Immature natural killer cell (primary cell): ENCODE measurements at regions not wholly inside any gene's neighbourhood (a gene's known extent, or its start where the extent isn't known, plus 50 kb on each side); places are given as distances from the start of the nearest gene placed in this dataset.

Experiments used
- DNase-seq, 3 donors: peaks; one replicate each; pipeline ENCODE4 v3.0.0; 2022; ENCODE audit warnings: mixed read lengths in 1 of 3
- H3K27ac Mint-ChIP-seq, 6 donors: one replicate each; pipeline ENCODE4 v1.8.0; 2020; ENCODE audit warnings: mixed read lengths in 6 of 6, mild to moderate bottlenecking in 5 of 6, inconsistent platforms in 4 of 6, moderate library complexity in 3 of 6
- H3K27me3 Mint-ChIP-seq, 3 donors: one replicate each; pipeline ENCODE4 v1.8.0; 2020 to 2021; ENCODE audit warnings: low read depth in 3 of 3, mild to moderate bottlenecking in 3 of 3, mixed read lengths in 3 of 3, moderate library complexity in 3 of 3, inconsistent platforms in 1 of 3
- H3K36me3 Mint-ChIP-seq, 3 donors: one replicate each; pipeline ENCODE4 v1.8.0; 2020; ENCODE audit warnings: mixed read lengths in 3 of 3, inconsistent platforms in 2 of 3, mild to moderate bottlenecking in 2 of 3
- H3K4me1 Mint-ChIP-seq, 2 donors: one replicate each; pipeline ENCODE4 v1.8.0; 2020; ENCODE audit warnings: inconsistent platforms in 2 of 2, mild to moderate bottlenecking in 2 of 2, mixed read lengths in 2 of 2, moderate library complexity in 1 of 2
- H3K4me3 Mint-ChIP-seq, 5 donors: one replicate each; pipeline ENCODE4 v1.8.0; 2020; ENCODE audit warnings: mild to moderate bottlenecking in 5 of 5, mixed read lengths in 5 of 5, inconsistent platforms in 3 of 5, moderate library complexity in 3 of 5
- H3K9me3 Mint-ChIP-seq, 6 donors: one replicate each; pipeline ENCODE4 v1.8.0; 2020; ENCODE audit warnings: mild to moderate bottlenecking in 6 of 6, mixed read lengths in 6 of 6, inconsistent platforms in 4 of 6, moderate library complexity in 3 of 6

GRCh38 chr5:2175842-2176404, 293.2 kb upstream of the IRX4 start:
- H3K27ac Mint-ChIP-seq: no peak overlapping the region
- no peak overlapping the region for H3K4me3 Mint-ChIP-seq
- H3K9me3 Mint-ChIP-seq: no peaks in the 10 kb centered on the region
- no peaks in the 10 kb centered on the region for H3K4me1 Mint-ChIP-seq
- no peak for DNase-seq
- no peaks in the 10 kb centered on the region for H3K36me3 Mint-ChIP-seq
- peaks cover 0 to 6% (median 3%) of the 10 kb centered on the region in 3 donors for H3K27me3 Mint-ChIP-seq

- no peak overlapping the region for H3K4me3 Mint-ChIP-seq
- H3K36me3 Mint-ChIP-seq: no peaks in the 10 kb centered on the region
- no peak for DNase-seq
Measured at GRCh38 chr5:2175041-2175440, 292.3 kb upstream of the IRX4 start.

GRCh38 chr5:2174538-2174937, 291.8 kb upstream of the IRX4 start:
- H3K4me3 Mint-ChIP-seq: no peak overlapping the region
- H3K27ac Mint-ChIP-seq: no peak overlapping the region
- H3K9me3 Mint-ChIP-seq: no peaks in the 10 kb centered on the region
- no peaks in the 10 kb centered on the region for H3K36me3 Mint-ChIP-seq
- peaks cover 0 to 6% (median 3%) of the 10 kb centered on the region in 3 donors for H3K27me3 Mint-ChIP-seq
- no peaks in the 10 kb centered on the region for H3K4me1 Mint-ChIP-seq
- DNase-seq: no peak

More at GRCh38 chr5:2175041-2175440, 292.3 kb upstream of the IRX4 start:
- Mint-ChIP-seq H3K27ac (no peak overlapping the region), H3K9me3 (no peaks in the 10 kb centered on the region), H3K27me3 (peaks cover 0 to 6% (median 3%) of the 10 kb centered on the region in 3 donors), H3K4me1 (no peaks in the 10 kb centered on the region)

GRCh38 chr5:2173151-2173834, 290.6 kb upstream of the IRX4 start:
- Mint-ChIP-seq H3K27me3 (peaks cover 0 to 5% (median 3%) of the 10 kb centered on the region in 3 donors), H3K27ac (no peak overlapping the region)

GRCh38 chr5:2172471-2172870, 289.7 kb upstream of the IRX4 start:
- H3K36me3 Mint-ChIP-seq: no peaks in the 10 kb centered on the region
- no peaks in the 10 kb centered on the region for H3K9me3 Mint-ChIP-seq
- H3K4me3 Mint-ChIP-seq: no peak overlapping the region

More at GRCh38 chr5:2173151-2173834, 290.6 kb upstream of the IRX4 start:
- H3K4me3 Mint-ChIP-seq: no peak overlapping the region
- no peaks in the 10 kb centered on the region for H3K9me3 Mint-ChIP-seq
- no peaks in the 10 kb centered on the region for H3K36me3 Mint-ChIP-seq
- DNase-seq: no peak
- H3K4me1 Mint-ChIP-seq: no peaks in the 10 kb centered on the region

GRCh38 chr5:2170761-2171160, 288.0 kb upstream of the IRX4 start:
- Mint-ChIP-seq H3K27ac (no peak overlapping the region), H3K36me3 (no peaks in the 10 kb centered on the region), H3K4me1 (no peaks in the 10 kb centered on the region), H3K27me3 (peaks cover 0 to 4% (median 3%) of the 10 kb centered on the region in 3 donors), H3K4me3 (no peak overlapping the region), H3K9me3 (no peaks in the 10 kb centered on the region)
- DNase-seq: no peak

More at GRCh38 chr5:2172471-2172870, 289.7 kb upstream of the IRX4 start:
- Mint-ChIP-seq H3K27me3 (peaks cover 0 to 4% (median 3%) of the 10 kb centered on the region in 3 donors), H3K27ac (no peak overlapping the region), H3K4me1 (no peaks in the 10 kb centered on the region)
- DNase-seq: no peak

- Mint-ChIP-seq H3K27ac (no peak overlapping the region), H3K36me3 (no peaks in the 10 kb centered on the region), H3K27me3 (peaks cover 0 to 4% (median 3%) of the 10 kb centered on the region in 3 donors), H3K9me3 (no peaks in the 10 kb centered on the region), H3K4me3 (no peak overlapping the region), H3K4me1 (no peaks in the 10 kb centered on the region)
- no peak for DNase-seq
Measured at GRCh38 chr5:2169850-2170760, 287.4 kb upstream of the IRX4 start.

- Mint-ChIP-seq H3K27me3 (peaks cover 0 to 4% (median 3%) of the 10 kb centered on the region in 3 donors), H3K4me1 (no peaks in the 10 kb centered on the region)
Measured at GRCh38 chr5:2169430-2169808, 286.7 kb upstream of the IRX4 start.

GRCh38 chr5:2168601-2169429, 286.1 kb upstream of the IRX4 start:
- Mint-ChIP-seq H3K9me3 (no peaks in the 10 kb centered on the region), H3K4me1 (no peaks in the 10 kb centered on the region), H3K36me3 (no peaks in the 10 kb centered on the region), H3K27ac (no peak overlapping the region), H3K4me3 (no peak overlapping the region), H3K27me3 (peaks cover 3 to 4% (median 3%) of the 10 kb centered on the region in 3 donors)
- DNase-seq: no peak

More at GRCh38 chr5:2169430-2169808, 286.7 kb upstream of the IRX4 start:
- no peak for DNase-seq
- Mint-ChIP-seq H3K4me3 (no peak overlapping the region), H3K27ac (no peak overlapping the region), H3K9me3 (no peaks in the 10 kb centered on the region), H3K36me3 (no peaks in the 10 kb centered on the region)

GRCh38 chr5:2167671-2168070, 284.9 kb upstream of the IRX4 start:
- Mint-ChIP-seq H3K27me3 (peaks cover 3 to 5% (median 4%) of the 10 kb centered on the region in 3 donors), H3K4me3 (no peak overlapping the region), H3K27ac (no peak overlapping the region), H3K9me3 (no peaks in the 10 kb centered on the region), H3K36me3 (no peaks in the 10 kb centered on the region), H3K4me1 (no peaks in the 10 kb centered on the region)
- DNase-seq: no peak

GRCh38 chr5:2166979-2167377, 284.3 kb upstream of the IRX4 start:
- H3K9me3 Mint-ChIP-seq: no peaks in the 10 kb centered on the region
- no peaks in the 10 kb centered on the region for H3K4me1 Mint-ChIP-seq
- peaks cover 0 to 5% (median 4%) of the 10 kb centered on the region in 3 donors for H3K27me3 Mint-ChIP-seq
- DNase-seq: no peak
- no peak overlapping the region for H3K4me3 Mint-ChIP-seq
- H3K36me3 Mint-ChIP-seq: no peaks in the 10 kb centered on the region
- no peak overlapping the region for H3K27ac Mint-ChIP-seq

GRCh38 chr5:2166306-2166978, 283.7 kb upstream of the IRX4 start:
- Mint-ChIP-seq H3K9me3 (peaks cover 0 to under 1% (median 0%) of the 10 kb centered on the region in 6 donors), H3K27me3 (peaks cover 0 to 5% (median 4%) of the 10 kb centered on the region in 3 donors), H3K36me3 (no peaks in the 10 kb centered on the region), H3K4me3 (no peak overlapping the region), H3K27ac (no peak overlapping the region), H3K4me1 (no peaks in the 10 kb centered on the region)
- no peak for DNase-seq
